SK-N-SH treated with all-trans-retinoic acid at 6 μM for 48 hours (cell line): ENCODE measurements at regions not wholly inside any gene's neighbourhood (a gene's known extent, or its start where the extent isn't known, plus 50 kb on each side); places are given as distances from the start of the nearest gene placed in this dataset.

Experiments
- ATAC-seq: fragments of 200-7000 bp; cut with Tn5 transposase; 3 replicates; pipeline ENCODE4 v1.9.1; 2020; ENCODE audit warnings: mild to moderate bottlenecking, moderate library complexity
- ARNTL ChIP-seq: fragments of 450-650 bp; formaldehyde crosslinking; IDR thresholded peaks from 2 replicates; pipeline ENCODE4 v1.5.0; 2020; ENCODE audit warnings: low read depth, mild to moderate bottlenecking, moderate library complexity, borderline replicate concordance
- CSDC2 ChIP-seq: fragments of 250-450 bp; sonication (Bioruptor Pico); IDR thresholded peaks from 2 replicates; pipeline ENCODE4 v1.5.0; 2020; ENCODE audit warnings: mild to moderate bottlenecking, moderate library complexity
- GLIS3 ChIP-seq: fragments of 250-450 bp; sonication (Bioruptor Pico); IDR thresholded peaks from 2 replicates; pipeline ENCODE4 v1.5.0; 2020; ENCODE audit warnings: mild to moderate bottlenecking, moderate library complexity
- ISL1 ChIP-seq: fragments of 250-450 bp; sonication (Bioruptor Pico); IDR thresholded peaks from 2 replicates; pipeline ENCODE4 v2.1.2; 2022; ENCODE audit warnings: mild to moderate bottlenecking, moderate library complexity
- OSR1 ChIP-seq: fragments of 250-450 bp; sonication (Bioruptor Pico); IDR thresholded peaks from 2 replicates; pipeline ENCODE4 v1.8.0; 2022; ENCODE audit warnings: moderate library complexity, mild to moderate bottlenecking, inconsistent platforms
- PPARA ChIP-seq: fragments of 250-450 bp; sonication (Bioruptor Pico); IDR thresholded peaks from 2 replicates; pipeline ENCODE4 v1.5.0; 2020; ENCODE audit warnings: mild to moderate bottlenecking, borderline replicate concordance
- RARB ChIP-seq: fragments of 250-450 bp; sonication (Bioruptor Pico); IDR thresholded peaks from 2 replicates; pipeline ENCODE4 v1.8.0; 2021; ENCODE audit warnings: mild to moderate bottlenecking, moderate library complexity
- SNAI2 ChIP-seq: fragments of 250-450 bp; sonication (Bioruptor Pico); IDR thresholded peaks from 2 replicates; pipeline ENCODE4 v1.5.0; 2020; ENCODE audit warnings: mild to moderate bottlenecking, moderate library complexity
- TCF4 ChIP-seq: fragments of 250-450 bp; sonication (Bioruptor Pico); IDR thresholded peaks from 2 replicates; pipeline ENCODE4 v1.8.0; 2021; ENCODE audit warnings: mild to moderate bottlenecking, moderate library complexity, borderline replicate concordance
- TOX ChIP-seq: fragments of 250-450 bp; sonication (Bioruptor Pico); IDR thresholded peaks from 2 replicates; pipeline ENCODE4 v1.8.0; 2021; ENCODE audit warnings: mild to moderate bottlenecking, moderate library complexity, borderline replicate concordance
- ZC3H10 ChIP-seq: fragments of 250-450 bp; sonication (Bioruptor Pico); IDR thresholded peaks from 2 replicates; pipeline ENCODE4 v1.5.1; 2021; ENCODE audit warnings: mild to moderate bottlenecking, moderate library complexity
- ZFP3 ChIP-seq: fragments of 250-450 bp; sonication (Bioruptor Pico); IDR thresholded peaks from 2 replicates; pipeline ENCODE4 v1.5.0; 2020; ENCODE audit warnings: mild to moderate bottlenecking, moderate library complexity
- ZFP30 ChIP-seq: fragments of 450-650 bp; formaldehyde crosslinking; IDR thresholded peaks from 2 replicates; pipeline ENCODE4 v1.5.0; 2022; ENCODE audit warnings: mild to moderate bottlenecking, moderate library complexity
- ZNF565 ChIP-seq: fragments of 450-650 bp; formaldehyde crosslinking; conservative IDR thresholded peaks from 2 replicates; pipeline ENCODE4 v1.5.0; 2020; ENCODE audit warnings: low read depth, mild to moderate bottlenecking, moderate library complexity
- ZNF70 ChIP-seq: fragments of 450-650 bp; formaldehyde crosslinking; IDR thresholded peaks from 2 replicates; pipeline ENCODE4 v1.5.0; 2020; ENCODE audit warnings: mild to moderate bottlenecking, moderate library complexity
- ZNF8 ChIP-seq: fragments of 450-650 bp; formaldehyde crosslinking; IDR thresholded peaks from 2 replicates; pipeline ENCODE4 v1.5.0; 2020; ENCODE audit warnings: mild to moderate bottlenecking, moderate library complexity
- TF ChIP-seq, protein P1 (sequence below): fragments of 250-450 bp; sonication (Bioruptor Pico); IDR thresholded peaks from 2 replicates; pipeline ENCODE4 v1.8.0; 2021; ENCODE audit warnings: low read depth, mild to moderate bottlenecking, moderate library complexity, borderline replicate concordance
- TF ChIP-seq, protein P2 (sequence below): fragments of 250-450 bp; sonication (Bioruptor Pico); IDR thresholded peaks from 2 replicates; pipeline ENCODE4 v1.5.0; 2020; ENCODE audit warnings: mild to moderate bottlenecking, moderate library complexity
- TF ChIP-seq, protein P3 (sequence below): fragments of 250-450 bp; sonication (Bioruptor Pico); IDR thresholded peaks from 2 replicates; pipeline ENCODE4 v1.5.1; 2020; ENCODE audit warnings: low read depth, mild to moderate bottlenecking, moderate library complexity
- TF ChIP-seq, protein P4 (sequence below): fragments of 250-450 bp; sonication (Bioruptor Pico); IDR thresholded peaks from 2 replicates; pipeline ENCODE4 v1.5.1; 2021; ENCODE audit warnings: mild to moderate bottlenecking, moderate library complexity
- TF ChIP-seq, protein P5 (sequence below): fragments of 250-450 bp; sonication (Bioruptor Pico); IDR thresholded peaks from 2 replicates; pipeline ENCODE4 v1.8.0; 2020; ENCODE audit warnings: mild to moderate bottlenecking, moderate library complexity, borderline replicate concordance

DNA sequence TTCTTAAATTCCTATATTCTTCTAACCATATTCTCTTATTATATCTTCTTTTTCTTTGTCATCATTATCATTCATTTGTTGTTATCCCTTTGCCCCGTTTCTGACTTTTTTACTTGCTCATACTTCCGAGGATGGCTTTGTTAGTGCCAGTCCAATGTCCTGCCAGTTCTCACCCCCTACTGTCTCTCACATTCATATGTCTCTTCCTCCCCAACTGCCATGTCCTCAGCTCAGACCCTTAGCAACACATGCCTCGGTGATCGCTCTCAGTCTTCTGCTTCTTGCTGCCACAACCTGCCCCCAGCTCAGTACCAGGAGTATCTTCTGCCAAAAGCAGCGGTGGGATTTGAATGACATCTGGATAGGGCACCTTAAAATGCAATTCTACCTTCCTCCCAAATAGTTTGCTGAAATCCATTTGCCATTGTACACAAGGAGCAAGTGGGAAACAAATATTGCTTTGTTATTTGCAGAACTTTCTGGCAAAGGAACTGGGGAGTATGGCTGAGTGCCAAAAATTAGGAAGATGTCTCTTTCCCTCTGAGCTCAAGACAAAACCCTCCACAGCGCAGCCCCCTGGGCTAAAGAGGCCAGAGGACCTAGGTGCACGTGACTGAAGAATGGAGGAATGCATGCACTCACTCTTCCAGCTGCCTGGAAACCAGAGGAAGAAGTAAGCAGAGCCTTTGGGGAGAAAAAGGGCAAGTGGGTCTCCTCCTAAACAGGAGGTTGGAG, 57.7 kb upstream of the CTNNB1 start:
- TF ChIP-seq, protein P1, sequence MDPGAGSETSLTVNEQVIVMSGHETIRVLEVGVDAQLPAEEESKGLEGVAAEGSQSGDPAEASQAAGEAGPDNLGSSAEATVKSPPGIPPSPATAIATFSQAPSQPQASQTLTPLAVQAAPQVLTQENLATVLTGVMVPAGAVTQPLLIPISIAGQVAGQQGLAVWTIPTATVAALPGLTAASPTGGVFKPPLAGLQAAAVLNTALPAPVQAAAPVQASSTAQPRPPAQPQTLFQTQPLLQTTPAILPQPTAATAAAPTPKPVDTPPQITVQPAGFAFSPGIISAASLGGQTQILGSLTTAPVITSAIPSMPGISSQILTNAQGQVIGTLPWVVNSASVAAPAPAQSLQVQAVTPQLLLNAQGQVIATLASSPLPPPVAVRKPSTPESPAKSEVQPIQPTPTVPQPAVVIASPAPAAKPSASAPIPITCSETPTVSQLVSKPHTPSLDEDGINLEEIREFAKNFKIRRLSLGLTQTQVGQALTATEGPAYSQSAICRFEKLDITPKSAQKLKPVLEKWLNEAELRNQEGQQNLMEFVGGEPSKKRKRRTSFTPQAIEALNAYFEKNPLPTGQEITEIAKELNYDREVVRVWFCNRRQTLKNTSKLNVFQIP (CRISPR knock-in tag) = no peak
- no peak for TF ChIP-seq ARNTL
- TF ChIP-seq, protein P2, sequence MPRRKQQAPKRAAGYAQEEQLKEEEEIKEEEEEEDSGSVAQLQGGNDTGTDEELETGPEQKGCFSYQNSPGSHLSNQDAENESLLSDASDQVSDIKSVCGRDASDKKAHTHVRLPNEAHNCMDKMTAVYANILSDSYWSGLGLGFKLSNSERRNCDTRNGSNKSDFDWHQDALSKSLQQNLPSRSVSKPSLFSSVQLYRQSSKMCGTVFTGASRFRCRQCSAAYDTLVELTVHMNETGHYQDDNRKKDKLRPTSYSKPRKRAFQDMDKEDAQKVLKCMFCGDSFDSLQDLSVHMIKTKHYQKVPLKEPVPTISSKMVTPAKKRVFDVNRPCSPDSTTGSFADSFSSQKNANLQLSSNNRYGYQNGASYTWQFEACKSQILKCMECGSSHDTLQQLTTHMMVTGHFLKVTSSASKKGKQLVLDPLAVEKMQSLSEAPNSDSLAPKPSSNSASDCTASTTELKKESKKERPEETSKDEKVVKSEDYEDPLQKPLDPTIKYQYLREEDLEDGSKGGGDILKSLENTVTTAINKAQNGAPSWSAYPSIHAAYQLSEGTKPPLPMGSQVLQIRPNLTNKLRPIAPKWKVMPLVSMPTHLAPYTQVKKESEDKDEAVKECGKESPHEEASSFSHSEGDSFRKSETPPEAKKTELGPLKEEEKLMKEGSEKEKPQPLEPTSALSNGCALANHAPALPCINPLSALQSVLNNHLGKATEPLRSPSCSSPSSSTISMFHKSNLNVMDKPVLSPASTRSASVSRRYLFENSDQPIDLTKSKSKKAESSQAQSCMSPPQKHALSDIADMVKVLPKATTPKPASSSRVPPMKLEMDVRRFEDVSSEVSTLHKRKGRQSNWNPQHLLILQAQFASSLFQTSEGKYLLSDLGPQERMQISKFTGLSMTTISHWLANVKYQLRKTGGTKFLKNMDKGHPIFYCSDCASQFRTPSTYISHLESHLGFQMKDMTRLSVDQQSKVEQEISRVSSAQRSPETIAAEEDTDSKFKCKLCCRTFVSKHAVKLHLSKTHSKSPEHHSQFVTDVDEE = no peak
- TF ChIP-seq CSDC2 (CRISPR knock-in tag) = no peak
- TF ChIP-seq OSR1 = no peak
- no peak for TF ChIP-seq TCF4 (CRISPR knock-in tag)
- no peak for TF ChIP-seq TOX (CRISPR knock-in tag)
- TF ChIP-seq, protein P3, sequence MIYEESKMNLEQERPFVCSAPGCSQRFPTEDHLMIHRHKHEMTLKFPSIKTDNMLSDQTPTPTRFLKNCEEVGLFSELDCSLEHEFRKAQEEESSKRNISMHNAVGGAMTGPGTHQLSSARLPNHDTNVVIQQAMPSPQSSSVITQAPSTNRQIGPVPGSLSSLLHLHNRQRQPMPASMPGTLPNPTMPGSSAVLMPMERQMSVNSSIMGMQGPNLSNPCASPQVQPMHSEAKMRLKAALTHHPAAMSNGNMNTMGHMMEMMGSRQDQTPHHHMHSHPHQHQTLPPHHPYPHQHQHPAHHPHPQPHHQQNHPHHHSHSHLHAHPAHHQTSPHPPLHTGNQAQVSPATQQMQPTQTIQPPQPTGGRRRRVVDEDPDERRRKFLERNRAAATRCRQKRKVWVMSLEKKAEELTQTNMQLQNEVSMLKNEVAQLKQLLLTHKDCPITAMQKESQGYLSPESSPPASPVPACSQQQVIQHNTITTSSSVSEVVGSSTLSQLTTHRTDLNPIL (CRISPR knock-in tag) = no peak
- TF ChIP-seq ZC3H10 (CRISPR knock-in tag) = no peak
- TF ChIP-seq ZFP30 (CRISPR knock-in tag) = no peak
- TF ChIP-seq, protein P4, sequence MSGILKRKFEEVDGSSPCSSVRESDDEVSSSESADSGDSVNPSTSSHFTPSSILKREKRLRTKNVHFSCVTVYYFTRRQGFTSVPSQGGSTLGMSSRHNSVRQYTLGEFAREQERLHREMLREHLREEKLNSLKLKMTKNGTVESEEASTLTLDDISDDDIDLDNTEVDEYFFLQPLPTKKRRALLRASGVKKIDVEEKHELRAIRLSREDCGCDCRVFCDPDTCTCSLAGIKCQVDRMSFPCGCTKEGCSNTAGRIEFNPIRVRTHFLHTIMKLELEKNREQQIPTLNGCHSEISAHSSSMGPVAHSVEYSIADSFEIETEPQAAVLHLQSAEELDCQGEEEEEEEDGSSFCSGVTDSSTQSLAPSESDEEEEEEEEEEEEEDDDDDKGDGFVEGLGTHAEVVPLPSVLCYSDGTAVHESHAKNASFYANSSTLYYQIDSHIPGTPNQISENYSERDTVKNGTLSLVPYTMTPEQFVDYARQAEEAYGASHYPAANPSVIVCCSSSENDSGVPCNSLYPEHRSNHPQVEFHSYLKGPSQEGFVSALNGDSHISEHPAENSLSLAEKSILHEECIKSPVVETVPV = no peak
- no peak for TF ChIP-seq SNAI2 (CRISPR knock-in tag)
- no peak for TF ChIP-seq GLIS3
- no peak for ATAC-seq

DNA sequence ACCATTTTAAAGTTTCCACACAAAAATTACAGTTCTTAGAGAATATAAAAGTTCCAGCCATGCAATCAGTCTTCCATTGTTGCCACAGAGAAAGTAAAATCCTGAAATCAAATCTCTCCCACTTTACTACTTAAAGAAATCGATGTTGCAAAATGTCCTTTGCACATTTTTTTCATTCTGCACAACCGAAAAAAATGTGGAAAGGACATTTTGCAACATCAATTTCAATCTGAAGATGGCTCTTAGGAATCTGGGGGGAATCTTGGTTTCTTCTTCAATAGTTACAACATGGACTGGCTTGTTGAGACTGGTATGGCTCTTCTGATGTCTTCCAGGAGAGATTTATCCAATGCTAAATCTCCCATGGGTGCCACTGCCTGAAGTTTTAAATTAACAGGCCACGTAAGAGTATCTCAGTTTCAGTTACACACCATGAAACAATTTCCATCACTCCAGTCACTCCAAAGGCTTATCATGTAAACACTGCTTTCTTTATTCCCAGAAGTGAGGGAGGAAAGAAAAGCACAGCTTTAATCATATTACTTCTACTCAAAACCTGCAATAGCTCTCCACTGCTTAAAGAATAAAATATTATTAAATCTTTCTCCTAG, 55.8 kb upstream of the CTNNB1 start:
- no peak for ATAC-seq
- TF ChIP-seq, protein P1 (CRISPR knock-in tag) = no peak
- TF ChIP-seq, protein P2 = no peak
- TF ChIP-seq ARNTL (no peak), PPARA (no peak), ZNF8 (no peak), SNAI2 (CRISPR knock-in tag) (no peak), ISL1 (no peak), RARB (no peak), ZFP3 (CRISPR knock-in tag) (no peak), ZNF565 (CRISPR knock-in tag) (no peak), ZNF70 (CRISPR knock-in tag) (no peak)
- TF ChIP-seq, protein P5, sequence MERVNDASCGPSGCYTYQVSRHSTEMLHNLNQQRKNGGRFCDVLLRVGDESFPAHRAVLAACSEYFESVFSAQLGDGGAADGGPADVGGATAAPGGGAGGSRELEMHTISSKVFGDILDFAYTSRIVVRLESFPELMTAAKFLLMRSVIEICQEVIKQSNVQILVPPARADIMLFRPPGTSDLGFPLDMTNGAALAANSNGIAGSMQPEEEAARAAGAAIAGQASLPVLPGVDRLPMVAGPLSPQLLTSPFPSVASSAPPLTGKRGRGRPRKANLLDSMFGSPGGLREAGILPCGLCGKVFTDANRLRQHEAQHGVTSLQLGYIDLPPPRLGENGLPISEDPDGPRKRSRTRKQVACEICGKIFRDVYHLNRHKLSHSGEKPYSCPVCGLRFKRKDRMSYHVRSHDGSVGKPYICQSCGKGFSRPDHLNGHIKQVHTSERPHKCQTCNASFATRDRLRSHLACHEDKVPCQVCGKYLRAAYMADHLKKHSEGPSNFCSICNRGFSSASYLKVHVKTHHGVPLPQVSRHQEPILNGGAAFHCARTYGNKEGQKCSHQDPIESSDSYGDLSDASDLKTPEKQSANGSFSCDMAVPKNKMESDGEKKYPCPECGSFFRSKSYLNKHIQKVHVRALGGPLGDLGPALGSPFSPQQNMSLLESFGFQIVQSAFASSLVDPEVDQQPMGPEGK (CRISPR knock-in tag) = no peak
- TF ChIP-seq, protein P4 = no peak
- TF ChIP-seq, protein P3 (CRISPR knock-in tag) = no peak
